NT2/D1 (cell line): ENCODE measurements at regions not wholly inside any gene's neighbourhood (a gene's known extent, or its start where the extent isn't known, plus 50 kb on each side); places are given as distances from the start of the nearest gene placed in this dataset.

Experiments
- DNase-seq: peaks from one replicate; pipeline ENCODE4 v3.0.0-alpha.2; 2011; ENCODE audit warnings: low read depth, low spot score
- H3K27me3 ChIP-seq: 2 replicates; pipeline ENCODE4 v1.6.0; 2011; ENCODE audit warnings: mild to moderate bottlenecking; ENCODE audit not compliant: insufficient read length, insufficient read depth
- H3K36me3 ChIP-seq: 2 replicates; pipeline ENCODE4 v1.6.1; 2011; ENCODE audit warnings: mild to moderate bottlenecking, low read length, mixed read lengths; ENCODE audit not compliant: insufficient read depth, insufficient read length
- H3K4me1 ChIP-seq: 2 replicates; pipeline ENCODE4 v1.5.1; 2011; ENCODE audit not compliant: insufficient read depth, insufficient read length
- H3K4me3 ChIP-seq: 2 replicates; pipeline ENCODE4 v1.5.1; 2011; ENCODE audit warnings: low read depth; ENCODE audit not compliant: insufficient read length
- H3K9ac ChIP-seq: 2 replicates; pipeline ENCODE4 v1.6.0; 2011; ENCODE audit warnings: low read depth; ENCODE audit not compliant: insufficient read length
- H3K9me3 ChIP-seq: 2 replicates; pipeline ENCODE4 v1.5.1; 2011; ENCODE audit warnings: mild to moderate bottlenecking, low read length; ENCODE audit not compliant: insufficient read depth
- SUZ12 ChIP-seq: IDR thresholded peaks from 2 replicates; pipeline ENCODE4 v1.6.1; 2011; ENCODE audit not compliant: insufficient read length, insufficient read depth; ENCODE audit errors: extremely low read depth
- YY1 ChIP-seq: IDR thresholded peaks from 2 replicates; pipeline ENCODE4 v1.6.1; 2011; ENCODE audit not compliant: insufficient read length, insufficient read depth
- ZNF274 ChIP-seq: IDR thresholded peaks from 2 replicates; pipeline ENCODE4 v1.6.1; 2011; ENCODE audit warnings: mild to moderate bottlenecking, low read depth, low read length

DNA sequence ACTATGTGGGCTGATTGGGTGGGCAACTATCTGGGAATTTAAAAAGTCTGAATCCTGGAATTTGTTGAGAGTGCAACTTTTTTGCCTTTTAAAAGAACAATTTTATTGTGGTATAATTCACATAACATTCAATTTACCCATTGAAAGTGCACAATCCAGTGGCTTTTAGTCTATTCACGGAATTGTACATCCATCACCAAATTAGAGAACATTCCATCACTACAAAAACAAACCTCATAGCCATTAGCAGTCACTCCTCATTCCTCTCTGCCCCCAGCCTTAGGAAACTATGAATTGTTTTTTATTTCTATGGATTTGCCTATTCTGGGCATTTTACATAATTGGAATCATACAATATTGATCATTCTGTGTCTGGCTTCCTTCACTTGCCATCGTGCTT is 101.8 kb upstream of the ALDH1A3 start:
- Histone ChIP-seq H3K27me3 (no peaks in the 10 kb centered on the region), H3K4me3 (no peak overlapping the region), H3K36me3 (no peaks in the 10 kb centered on the region), H3K9me3 (peaks cover 12% of the 10 kb centered on the region; the same call in 1 of the 2 replicates), H3K4me1 (peaks cover under 1% of the 10 kb centered on the region), H3K9ac (no peak overlapping the region)
- no peak for DNase-seq
- TF ChIP-seq ZNF274 (no peak), YY1 (no peak), SUZ12 (no peak)

DNA sequence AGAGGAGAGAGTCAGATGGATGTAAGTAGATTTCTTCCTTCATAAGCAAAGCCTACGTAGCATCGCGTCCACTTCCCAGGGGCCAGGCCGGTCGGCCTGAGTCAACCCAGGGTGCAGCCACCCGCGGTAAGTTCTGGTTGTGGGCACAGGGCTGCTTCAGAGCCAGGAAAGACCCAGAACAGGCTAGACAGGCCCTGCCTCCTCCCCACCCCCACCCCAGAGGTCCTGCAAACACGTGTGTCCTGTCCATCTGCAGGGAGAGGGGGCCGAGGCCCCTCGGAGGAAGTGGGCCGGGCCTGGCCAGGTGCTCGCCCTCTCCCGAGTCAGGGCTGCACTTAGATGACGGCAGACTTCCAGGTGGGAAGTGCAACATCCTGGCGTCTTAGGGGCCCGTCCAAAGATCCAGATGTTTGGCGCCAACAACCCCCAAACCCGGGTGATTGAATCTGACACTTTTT is 100.8 kb upstream of the ALDH1A3 start:
- H3K36me3 ChIP-seq = no peaks in the 10 kb centered on the region
- no peaks in the 10 kb centered on the region for H3K4me1 ChIP-seq
- no peak overlapping the region for H3K9ac ChIP-seq
- TF ChIP-seq SUZ12 (no peak), ZNF274 (no peak), YY1 (no peak)
- H3K4me3 ChIP-seq = no peak overlapping the region
- peaks cover 12% of the 10 kb centered on the region; the same call in 1 of the 2 replicates for H3K9me3 ChIP-seq
- H3K27me3 ChIP-seq = no peaks in the 10 kb centered on the region
- DNase-seq = no peak

- H3K9me3 ChIP-seq = peaks cover 12% of the 10 kb centered on the region; the same call in 1 of the 2 replicates
- no peak overlapping the region for H3K9ac ChIP-seq
- H3K36me3 ChIP-seq = no peaks in the 10 kb centered on the region
- TF ChIP-seq SUZ12 = no peak
- TF ChIP-seq YY1 = no peak
- no peak for TF ChIP-seq ZNF274
- no peaks in the 10 kb centered on the region for H3K4me1 ChIP-seq
- H3K27me3 ChIP-seq = no peaks in the 10 kb centered on the region
- H3K4me3 ChIP-seq = no peak overlapping the region
- DNase-seq = no peak
These were observed 100.1 kb upstream of the ALDH1A3 start for GRCh38 chr15:100779331-100780207.

GRCh38 chr15:100780208-100780800 is 99.3 kb upstream of the ALDH1A3 start:
- H3K4me3 ChIP-seq = no peak overlapping the region
- peaks cover 7% of the 10 kb centered on the region; the same call in 1 of the 2 replicates for H3K9me3 ChIP-seq
- no peaks in the 10 kb centered on the region for H3K27me3 ChIP-seq
- H3K4me1 ChIP-seq = no peaks in the 10 kb centered on the region
- H3K36me3 ChIP-seq = no peaks in the 10 kb centered on the region
- DNase-seq = no peak
- no peak for TF ChIP-seq SUZ12
- H3K9ac ChIP-seq = no peak overlapping the region

GRCh38 chr15:100781061-100781960 is 98.3 kb upstream of the ALDH1A3 start:
- no peaks in the 10 kb centered on the region for H3K9me3 ChIP-seq
- H3K4me1 ChIP-seq = no peaks in the 10 kb centered on the region
- no peak overlapping the region for H3K9ac ChIP-seq
- no peak for TF ChIP-seq ZNF274
- TF ChIP-seq YY1 = no peak
- no peak for TF ChIP-seq SUZ12
- no peak overlapping the region for H3K4me3 ChIP-seq
- DNase-seq = no peak
- H3K27me3 ChIP-seq = no peaks in the 10 kb centered on the region
- no peaks in the 10 kb centered on the region for H3K36me3 ChIP-seq

- H3K9ac ChIP-seq = no peak overlapping the region
- H3K36me3 ChIP-seq = no peaks in the 10 kb centered on the region
- no peak overlapping the region for H3K4me3 ChIP-seq
- TF ChIP-seq YY1 (no peak), SUZ12 (no peak), ZNF274 (no peak)
- H3K9me3 ChIP-seq = no peaks in the 10 kb centered on the region
- H3K4me1 ChIP-seq = no peaks in the 10 kb centered on the region
- H3K27me3 ChIP-seq = no peaks in the 10 kb centered on the region
- peak; percentile 75 for DNase-seq
These were observed 97.6 kb upstream of the ALDH1A3 start for GRCh38 chr15:100781961-100782530.
